ENCODE measurements at regions not wholly inside any gene's neighbourhood (a gene's known extent, or its start where the extent isn't known, plus 50 kb on each side); places are given as distances from the start of the nearest gene placed in this dataset.

- in situ Hi-C loops (cut with HindIII; ENCODE audit: low sequenced_read_pairs) = no loop called here
- DNase-seq (ENCODE audit: low read depth) = no peak
- H3K4me3 ChIP-seq (ENCODE audit: low read depth, low read length) = no peak overlapping the region
- TF ChIP-seq, protein P1, sequence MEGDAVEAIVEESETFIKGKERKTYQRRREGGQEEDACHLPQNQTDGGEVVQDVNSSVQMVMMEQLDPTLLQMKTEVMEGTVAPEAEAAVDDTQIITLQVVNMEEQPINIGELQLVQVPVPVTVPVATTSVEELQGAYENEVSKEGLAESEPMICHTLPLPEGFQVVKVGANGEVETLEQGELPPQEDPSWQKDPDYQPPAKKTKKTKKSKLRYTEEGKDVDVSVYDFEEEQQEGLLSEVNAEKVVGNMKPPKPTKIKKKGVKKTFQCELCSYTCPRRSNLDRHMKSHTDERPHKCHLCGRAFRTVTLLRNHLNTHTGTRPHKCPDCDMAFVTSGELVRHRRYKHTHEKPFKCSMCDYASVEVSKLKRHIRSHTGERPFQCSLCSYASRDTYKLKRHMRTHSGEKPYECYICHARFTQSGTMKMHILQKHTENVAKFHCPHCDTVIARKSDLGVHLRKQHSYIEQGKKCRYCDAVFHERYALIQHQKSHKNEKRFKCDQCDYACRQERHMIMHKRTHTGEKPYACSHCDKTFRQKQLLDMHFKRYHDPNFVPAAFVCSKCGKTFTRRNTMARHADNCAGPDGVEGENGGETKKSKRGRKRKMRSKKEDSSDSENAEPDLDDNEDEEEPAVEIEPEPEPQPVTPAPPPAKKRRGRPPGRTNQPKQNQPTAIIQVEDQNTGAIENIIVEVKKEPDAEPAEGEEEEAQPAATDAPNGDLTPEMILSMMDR (IDR thresholded peaks at IDR 0.05; ENCODE audit: low read depth, low read length, missing control alignments) = no peak
Observed at GRCh38 chr17:36746381-36747053, 145.1 kb downstream of the MRM1 start.

DNA sequence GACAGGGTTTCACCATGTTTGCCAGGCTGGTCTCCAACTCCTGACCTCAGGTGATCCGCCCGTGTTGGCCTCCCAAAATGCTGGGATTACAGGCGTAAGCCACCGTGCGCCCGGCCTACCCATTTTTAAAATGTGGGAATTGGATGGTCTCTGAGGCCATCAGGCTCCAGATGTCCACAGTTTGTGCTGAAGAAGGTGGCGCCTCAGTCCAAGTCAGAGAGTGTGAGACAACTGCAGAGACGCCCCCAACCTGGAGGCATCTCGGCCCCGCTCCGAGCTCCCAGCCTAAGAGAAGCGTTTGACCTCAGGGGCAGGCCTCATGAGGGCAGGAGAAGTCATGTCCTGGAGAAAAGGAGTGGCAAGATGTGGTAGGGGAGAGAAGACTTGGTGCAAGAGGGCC lies 146.5 kb downstream of the MRM1 start:
- H3K4me3 ChIP-seq (ENCODE audit: low read depth, low read length) = no peak overlapping the region
- TF ChIP-seq, protein P1 (IDR thresholded peaks at IDR 0.05; ENCODE audit: low read depth, low read length, missing control alignments) = no peak
- in situ Hi-C loops (cut with HindIII; ENCODE audit: low sequenced_read_pairs) = no loop called here
- no peak for DNase-seq (ENCODE audit: low read depth)

DNA sequence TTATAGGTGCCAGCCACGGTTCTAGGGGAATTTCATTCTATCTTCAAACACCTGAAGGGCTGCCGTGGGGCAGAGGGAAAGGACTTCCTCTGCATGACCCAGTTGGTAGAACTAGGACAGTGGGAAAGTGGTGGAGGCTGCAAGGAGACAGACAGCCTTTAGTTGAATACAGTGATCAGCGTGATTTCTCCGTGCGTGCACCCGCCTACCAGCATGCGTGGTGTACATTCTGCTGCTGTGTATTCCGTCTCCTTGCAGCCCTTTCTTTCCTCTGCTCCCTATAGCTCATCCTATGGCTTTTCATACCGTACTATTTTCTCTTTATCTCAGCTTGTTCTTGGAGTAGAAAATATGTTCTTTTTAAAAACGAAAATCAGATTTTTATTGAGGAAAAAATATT lies 146.9 kb downstream of the MRM1 start:
- DNase-seq (ENCODE audit: low read depth) = no peak
- in situ Hi-C loops (cut with HindIII; ENCODE audit: low sequenced_read_pairs) = no loop called here
- TF ChIP-seq, protein P1 (IDR thresholded peaks at IDR 0.05; ENCODE audit: low read depth, low read length, missing control alignments) = no peak
- H3K4me3 ChIP-seq (ENCODE audit: low read depth, low read length) = no peak overlapping the region

- in situ Hi-C loops (cut with HindIII; ENCODE audit: low sequenced_read_pairs) = no loop called here
- TF ChIP-seq, protein P1 (IDR thresholded peaks at IDR 0.05; ENCODE audit: low read depth, low read length, missing control alignments) = no peak
- DNase-seq (ENCODE audit: low read depth) = no peak
- H3K4me3 ChIP-seq (ENCODE audit: low read depth, low read length) = no peak overlapping the region
Observed at GRCh38 chr17:36749493-36749892, 148.1 kb downstream of the MRM1 start.

DNA sequence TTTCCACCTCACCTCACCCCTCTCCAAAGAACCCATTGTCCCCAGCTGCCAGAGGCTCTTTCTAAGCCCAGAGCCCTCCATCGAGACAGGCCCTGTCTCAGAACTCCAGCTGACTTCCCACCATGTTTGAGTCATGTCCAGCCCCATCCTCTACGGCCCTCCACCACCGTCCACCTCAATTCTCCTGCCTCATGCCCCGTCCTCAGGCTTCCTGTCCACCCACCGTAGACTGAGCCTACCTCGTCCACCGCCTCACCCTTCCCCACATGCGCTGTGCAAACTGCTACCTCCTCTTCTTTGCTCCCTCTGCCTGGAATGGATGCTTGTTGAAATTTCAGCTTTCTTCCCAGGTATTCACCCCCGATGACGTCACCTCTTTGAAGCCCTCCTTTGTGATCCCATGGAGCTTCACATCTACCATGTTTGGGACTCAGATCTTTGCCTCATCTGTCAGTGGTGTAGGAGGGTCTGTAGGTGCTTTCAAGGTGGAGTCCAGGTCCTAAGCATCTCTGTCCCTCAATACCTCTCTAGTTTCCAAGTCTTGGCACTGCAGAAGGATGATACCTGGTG lies 149.0 kb downstream of the MRM1 start:
- in situ Hi-C loops (cut with HindIII; ENCODE audit: low sequenced_read_pairs) = no loop called here
- TF ChIP-seq, protein P1 (IDR thresholded peaks at IDR 0.05; ENCODE audit: low read depth, low read length, missing control alignments) = no peak

DNA sequence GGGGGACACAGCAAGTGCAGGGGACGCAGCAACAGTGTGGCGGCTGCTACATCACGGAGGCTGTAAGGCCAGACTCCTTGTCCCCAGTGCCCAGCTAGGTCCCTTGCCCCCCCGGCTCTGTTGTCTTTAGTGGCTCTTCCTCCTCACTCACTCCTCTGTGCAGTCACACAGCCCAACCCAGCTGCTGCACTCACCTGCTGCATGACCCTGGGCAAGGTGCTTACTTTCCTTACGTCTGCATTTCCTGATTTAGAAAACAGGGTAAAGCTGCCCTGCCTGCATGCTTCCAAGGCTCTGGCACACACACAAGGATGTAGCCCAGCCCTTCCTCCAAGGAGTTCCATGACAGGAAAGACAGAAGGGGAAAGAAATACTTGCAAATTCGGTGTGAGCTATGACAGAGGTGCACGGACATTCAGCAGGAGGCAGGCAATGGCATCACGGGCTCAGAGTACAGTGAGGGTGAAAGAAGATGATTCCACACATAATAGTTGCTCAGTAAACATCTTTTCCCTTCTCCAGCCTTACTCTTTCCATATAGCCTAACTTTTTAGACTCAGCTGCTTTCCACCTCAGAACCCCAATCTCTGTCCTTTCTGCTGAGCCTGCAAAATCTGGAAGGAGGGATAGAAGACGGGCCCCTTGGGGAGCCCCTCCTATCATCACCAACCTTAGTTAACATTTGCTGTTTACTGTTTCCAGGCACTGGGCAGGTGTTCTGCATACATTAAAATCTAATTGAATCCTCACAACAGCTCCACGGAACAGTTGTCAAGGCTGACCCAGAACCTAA lies 150.9 kb downstream of the MRM1 start:
- TF ChIP-seq, protein P1 (IDR thresholded peaks at IDR 0.05; ENCODE audit: low read depth, low read length, missing control alignments) = no peak
- in situ Hi-C loops (cut with HindIII; ENCODE audit: low sequenced_read_pairs) = no loop called here
- no peak for DNase-seq (ENCODE audit: low read depth)
- H3K4me3 ChIP-seq (ENCODE audit: low read depth, low read length) = no peak overlapping the region

More for the DNA sequence above, 149.0 kb downstream of the MRM1 start:
- DNase-seq (ENCODE audit: low read depth) = no peak
- H3K4me3 ChIP-seq (ENCODE audit: low read depth, low read length) = no peak overlapping the region

All from astrocyte of the cerebellum (primary cell).